AG04449 (cell line): ENCODE measurements at regions not wholly inside any gene's neighbourhood (a gene's known extent, or its start where the extent isn't known, plus 50 kb on each side); places are given as distances from the start of the nearest gene placed in this dataset.

Experiments used
- CTCF ChIA-PET: fragments of 350-600 bp; formaldehyde crosslinking; extraction: SDS; loops from one replicate; lab custom pipeline; 2021; ENCODE audit warnings: antibody characterized with exemption; lab: Yijun Ruan, JAX
- POLR2A ChIA-PET: fragments of 400-600, 350-600 bp; formaldehyde crosslinking; extraction: SDS; loops from one replicate; lab custom pipeline; 2020; ENCODE audit warnings: antibody characterized with exemption, inconsistent platforms; lab: Yijun Ruan, JAX
- DNase-seq: peaks from one replicate; pipeline ENCODE4 v3.0.0-alpha.2; 2010; ENCODE audit warnings: low read depth, low spot score
- H3K4me3 ChIP-seq: 2 replicates; pipeline ENCODE4 v1.5.1; 2011; ENCODE audit warnings: low read depth, mild to moderate bottlenecking, control low read depth, low read length
- TF ChIP-seq, protein P1 (sequence below): IDR thresholded peaks from one replicate; pipeline ENCODE4 v1.5.1; 2011; ENCODE audit warnings: mild to moderate bottlenecking, moderate library complexity, low read length, control low read depth, inconsistent platforms; ENCODE audit not compliant: insufficient read depth; ENCODE audit errors: missing control alignments

GRCh38 chr6:37552267-37552666, 52.6 kb upstream of the CCDC167 start:
- TF ChIP-seq, protein P1, sequence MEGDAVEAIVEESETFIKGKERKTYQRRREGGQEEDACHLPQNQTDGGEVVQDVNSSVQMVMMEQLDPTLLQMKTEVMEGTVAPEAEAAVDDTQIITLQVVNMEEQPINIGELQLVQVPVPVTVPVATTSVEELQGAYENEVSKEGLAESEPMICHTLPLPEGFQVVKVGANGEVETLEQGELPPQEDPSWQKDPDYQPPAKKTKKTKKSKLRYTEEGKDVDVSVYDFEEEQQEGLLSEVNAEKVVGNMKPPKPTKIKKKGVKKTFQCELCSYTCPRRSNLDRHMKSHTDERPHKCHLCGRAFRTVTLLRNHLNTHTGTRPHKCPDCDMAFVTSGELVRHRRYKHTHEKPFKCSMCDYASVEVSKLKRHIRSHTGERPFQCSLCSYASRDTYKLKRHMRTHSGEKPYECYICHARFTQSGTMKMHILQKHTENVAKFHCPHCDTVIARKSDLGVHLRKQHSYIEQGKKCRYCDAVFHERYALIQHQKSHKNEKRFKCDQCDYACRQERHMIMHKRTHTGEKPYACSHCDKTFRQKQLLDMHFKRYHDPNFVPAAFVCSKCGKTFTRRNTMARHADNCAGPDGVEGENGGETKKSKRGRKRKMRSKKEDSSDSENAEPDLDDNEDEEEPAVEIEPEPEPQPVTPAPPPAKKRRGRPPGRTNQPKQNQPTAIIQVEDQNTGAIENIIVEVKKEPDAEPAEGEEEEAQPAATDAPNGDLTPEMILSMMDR: no peak
- no peak for DNase-seq
- ChIA-PET POLR2A (no interaction called here), CTCF (interaction anchor here (2.4 kb wide), 1 partner anchor 14 kb away, joined by 15 read pairs; no protein-coding TSS in a partner anchor)
- H3K4me3 ChIP-seq: no peak overlapping the region

- CTCF ChIA-PET: interaction anchor here (2.4 kb wide), 1 partner anchor 14 kb away, joined by 15 read pairs; no protein-coding TSS in a partner anchor
Observed at GRCh38 chr6:37551867-37552266, 52.2 kb upstream of the CCDC167 start.

GRCh38 chr6:37551446-37551845, 51.8 kb upstream of the CCDC167 start:
- H3K4me3 ChIP-seq: no peak overlapping the region
- TF ChIP-seq, protein P1: no peak
- ChIA-PET CTCF (interaction anchor here (2.4 kb wide), 1 partner anchor 15 kb away, joined by 15 read pairs; no protein-coding TSS in a partner anchor), POLR2A (no interaction called here)
- no peak for DNase-seq

More at GRCh38 chr6:37551867-37552266, 52.2 kb upstream of the CCDC167 start:
- POLR2A ChIA-PET: no interaction called here
- H3K4me3 ChIP-seq: no peak overlapping the region
- DNase-seq: no peak
- TF ChIP-seq, protein P1: no peak

- H3K4me3 ChIP-seq: no peak overlapping the region
- TF ChIP-seq, protein P1: no peak
- no peak for DNase-seq
- CTCF ChIA-PET: interaction anchor here (2.4 kb wide), 1 partner anchor 15 kb away, joined by 15 read pairs; no protein-coding TSS in a partner anchor
- POLR2A ChIA-PET: no interaction called here
Observed at GRCh38 chr6:37551002-37551401, 51.3 kb upstream of the CCDC167 start.

DNA sequence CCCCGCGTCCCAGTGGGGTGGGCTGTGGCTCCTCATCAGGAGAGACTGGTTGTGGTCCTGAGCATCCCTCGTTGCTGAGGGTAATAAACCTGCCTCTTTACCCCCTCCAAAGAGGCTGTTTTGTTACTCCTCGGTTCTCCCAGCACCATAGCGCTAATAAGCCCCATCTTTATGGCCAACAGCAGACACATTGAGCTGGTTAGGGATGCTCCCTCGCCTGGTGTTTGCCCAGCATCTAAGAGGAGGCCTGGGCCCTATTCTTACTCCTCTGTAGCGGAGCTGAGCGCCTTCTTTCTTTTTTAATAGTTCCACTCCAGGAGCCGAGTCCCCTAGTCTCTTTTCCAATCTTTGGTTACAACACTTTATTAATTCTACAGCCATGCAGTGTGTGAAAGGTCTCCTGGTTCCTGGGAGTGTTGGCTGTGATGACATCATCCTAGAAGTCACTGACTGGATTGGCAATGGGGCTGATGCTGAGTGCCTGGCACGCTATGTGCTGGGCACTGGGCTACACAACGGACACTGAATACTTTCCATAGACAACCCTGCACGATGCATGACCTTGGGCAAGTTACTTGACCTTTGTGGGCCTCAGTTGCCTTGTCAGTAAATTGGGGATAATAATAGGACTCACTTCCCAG, 50.6 kb upstream of the CCDC167 start:
- POLR2A ChIA-PET: no interaction called here
- DNase-seq: no peak
- H3K4me3 ChIP-seq: no peak overlapping the region
- TF ChIP-seq, protein P1: no peak
- CTCF ChIA-PET: interaction anchor here (2.4 to 4.4 kb wide), 2 partner anchors 12 to 16 kb away, joined by 15 to 21 read pairs; no protein-coding TSS in a partner anchor

GRCh38 chr6:37549558-37549957, 49.9 kb upstream of the CCDC167 start:
- ChIA-PET CTCF (interaction anchor here (2.4 to 4.4 kb wide), 2 partner anchors 11 to 17 kb away, joined by 15 to 21 read pairs; no protein-coding TSS in a partner anchor), POLR2A (no interaction called here)
- DNase-seq: no peak
- H3K4me3 ChIP-seq: no peak overlapping the region
- TF ChIP-seq, protein P1: no peak
